Activated CD8-positive, alpha-beta memory T cell treated with anti-CD3 and anti-CD28 coated beads, Interleukin-2, amount 50 U/mL, for 4 hours (primary cell): ENCODE measurements at regions not wholly inside any gene's neighbourhood (a gene's known extent, or its start where the extent isn't known, plus 50 kb on each side); places are given as distances from the start of the nearest gene placed in this dataset.

Experiments used
- DNase-seq: peaks from one replicate; pipeline ENCODE4 v3.0.0-alpha.2; 2020

GRCh38 chr6:43965628-43966373 lies 161.5 kb downstream of the MRPL14 start:
- DNase-seq, result no peak

- DNase-seq, result no peak
Measured at GRCh38 chr6:43964659-43965570, 162.3 kb downstream of the MRPL14 start.

- DNase-seq, result no peak
Measured at GRCh38 chr6:43963877-43964658, 163.2 kb downstream of the MRPL14 start.

GRCh38 chr6:43963203-43963602 lies 164.0 kb downstream of the MRPL14 start:
- no peak for DNase-seq

- no peak for DNase-seq
Measured at GRCh38 chr6:43962458-43962857, 164.8 kb downstream of the MRPL14 start.

GRCh38 chr6:43957273-43957672 lies 170.0 kb downstream of the MRPL14 start:
- no peak for DNase-seq

GRCh38 chr6:43956478-43956877 lies 170.8 kb downstream of the MRPL14 start:
- no peak for DNase-seq

- no peak for DNase-seq
Measured at GRCh38 chr6:43954311-43955131, 172.7 kb downstream of the MRPL14 start.

- DNase-seq, result no peak
Measured at GRCh38 chr6:43953794-43954310, 173.4 kb downstream of the MRPL14 start.

- no peak for DNase-seq
Measured at GRCh38 chr6:43953256-43953655, 174.0 kb downstream of the MRPL14 start.

- no peak for DNase-seq
Measured at GRCh38 chr6:43952746-43953145, 174.5 kb downstream of the MRPL14 start.

GRCh38 chr6:43951756-43952675 lies 175.2 kb downstream of the MRPL14 start:
- no peak for DNase-seq

GRCh38 chr6:43951063-43951755 lies 176.0 kb downstream of the MRPL14 start:
- DNase-seq, result no peak

GRCh38 chr6:43950731-43951062 lies 176.6 kb downstream of the MRPL14 start:
- DNase-seq, result no peak

- no peak for DNase-seq
Measured at GRCh38 chr6:43950051-43950605, 177.1 kb downstream of the MRPL14 start.

GRCh38 chr6:43949551-43949991 lies 177.7 kb downstream of the MRPL14 start:
- DNase-seq, result no peak

GRCh38 chr6:43948527-43949485 lies 178.4 kb downstream of the MRPL14 start:
- DNase-seq, result no peak

GRCh38 chr6:43947860-43948259 lies 177.8 kb downstream of the VEGFA start:
- no peak for DNase-seq
